ENCODE measurements at regions not wholly inside any gene's neighbourhood (a gene's known extent, or its start where the extent isn't known, plus 50 kb on each side); places are given as distances from the start of the nearest gene placed in this dataset.

DNA sequence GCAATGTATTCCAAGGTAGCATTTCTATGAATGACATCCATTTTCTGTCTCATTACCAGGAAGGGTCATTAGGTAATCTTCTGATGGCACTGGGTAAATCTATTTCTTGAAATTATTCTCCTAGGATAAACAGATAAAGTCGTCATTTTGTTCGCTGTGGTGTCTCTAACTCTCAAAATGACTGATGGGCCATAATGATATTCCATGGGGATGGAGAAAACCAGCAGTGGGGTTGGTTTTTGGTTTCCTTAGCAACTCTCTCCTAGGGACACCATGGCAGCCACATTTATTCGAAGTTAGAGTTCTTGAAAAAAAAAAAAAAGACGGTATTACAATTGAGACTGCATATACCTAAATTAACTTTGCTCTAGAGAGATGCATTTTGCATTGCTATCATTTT is 231.3 kb upstream of the SLCO3A1 start:
- 72% methylated on average over 4 of the region's 4 CpGs for WGBS (ENCODE audit: insufficient coverage, low coverage, low lambda C conversion rate, missing lambda C conversion rate)
- intact Hi-C loops (cut with DNase I), result no loop called here
- ATAC-seq, result no peak

DNA sequence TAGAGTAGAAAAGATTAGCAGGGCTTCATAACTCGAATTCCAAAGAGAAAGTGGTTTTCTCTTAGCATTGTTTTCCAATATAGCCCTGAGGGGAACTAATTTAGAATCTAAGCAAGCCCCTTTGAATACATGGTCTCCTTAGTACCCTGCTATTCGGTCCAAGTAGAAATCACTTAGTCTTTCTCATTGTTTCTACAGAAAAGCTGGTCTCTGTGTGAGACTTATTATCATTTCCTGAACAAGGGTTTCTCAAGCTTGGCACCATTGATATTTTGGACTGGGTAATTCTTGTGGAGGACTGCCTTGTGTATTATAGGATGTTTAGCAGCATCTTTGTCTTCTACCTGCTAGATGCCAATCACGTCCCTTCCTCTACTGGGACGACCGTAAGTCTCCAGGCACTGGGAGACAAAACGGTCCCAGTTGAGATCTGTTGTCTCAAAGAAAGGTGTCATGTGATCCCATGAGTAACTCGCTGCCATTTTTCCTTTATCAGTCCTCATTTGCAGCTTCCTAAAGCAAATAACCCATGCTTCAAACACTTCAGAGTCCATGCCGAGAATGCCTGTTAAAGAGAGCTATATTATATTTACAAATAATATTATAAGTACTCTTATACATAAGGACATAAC is 230.7 kb upstream of the SLCO3A1 start:
- ATAC-seq (no peak), DNase-seq (no peak)
- Histone ChIP-seq H3K27ac (no peak overlapping the region), H3K27me3 (no peaks in the 10 kb centered on the region), H3K4me1 (no peaks in the 10 kb centered on the region), H3K4me3 (no peak overlapping the region), H3K9me3 (no peaks in the 10 kb centered on the region), H3K36me3 (no peaks in the 10 kb centered on the region)
- no peak for TF ChIP-seq POLR2A (IDR thresholded peaks at IDR 0.05)
- TF ChIP-seq, protein P1, sequence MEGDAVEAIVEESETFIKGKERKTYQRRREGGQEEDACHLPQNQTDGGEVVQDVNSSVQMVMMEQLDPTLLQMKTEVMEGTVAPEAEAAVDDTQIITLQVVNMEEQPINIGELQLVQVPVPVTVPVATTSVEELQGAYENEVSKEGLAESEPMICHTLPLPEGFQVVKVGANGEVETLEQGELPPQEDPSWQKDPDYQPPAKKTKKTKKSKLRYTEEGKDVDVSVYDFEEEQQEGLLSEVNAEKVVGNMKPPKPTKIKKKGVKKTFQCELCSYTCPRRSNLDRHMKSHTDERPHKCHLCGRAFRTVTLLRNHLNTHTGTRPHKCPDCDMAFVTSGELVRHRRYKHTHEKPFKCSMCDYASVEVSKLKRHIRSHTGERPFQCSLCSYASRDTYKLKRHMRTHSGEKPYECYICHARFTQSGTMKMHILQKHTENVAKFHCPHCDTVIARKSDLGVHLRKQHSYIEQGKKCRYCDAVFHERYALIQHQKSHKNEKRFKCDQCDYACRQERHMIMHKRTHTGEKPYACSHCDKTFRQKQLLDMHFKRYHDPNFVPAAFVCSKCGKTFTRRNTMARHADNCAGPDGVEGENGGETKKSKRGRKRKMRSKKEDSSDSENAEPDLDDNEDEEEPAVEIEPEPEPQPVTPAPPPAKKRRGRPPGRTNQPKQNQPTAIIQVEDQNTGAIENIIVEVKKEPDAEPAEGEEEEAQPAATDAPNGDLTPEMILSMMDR (IDR thresholded peaks at IDR 0.05), result no peak
- WGBS (ENCODE audit: insufficient coverage, low coverage, low lambda C conversion rate, missing lambda C conversion rate), result 84% methylated on average over 8 of the region's 8 CpGs
- intact Hi-C loops (cut with DNase I), result no loop called here

More for the DNA sequence above, 231.3 kb upstream of the SLCO3A1 start:
- no peaks in the 10 kb centered on the region for H3K9me3 ChIP-seq
- no peak for DNase-seq
- no peaks in the 10 kb centered on the region for H3K36me3 ChIP-seq
- no peaks in the 10 kb centered on the region for H3K27me3 ChIP-seq
- TF ChIP-seq, protein P1 (IDR thresholded peaks at IDR 0.05), result no peak
- TF ChIP-seq POLR2A (IDR thresholded peaks at IDR 0.05), result no peak
- no peaks in the 10 kb centered on the region for H3K4me1 ChIP-seq
- H3K4me3 ChIP-seq, result no peak overlapping the region
- no peak overlapping the region for H3K27ac ChIP-seq

DNA sequence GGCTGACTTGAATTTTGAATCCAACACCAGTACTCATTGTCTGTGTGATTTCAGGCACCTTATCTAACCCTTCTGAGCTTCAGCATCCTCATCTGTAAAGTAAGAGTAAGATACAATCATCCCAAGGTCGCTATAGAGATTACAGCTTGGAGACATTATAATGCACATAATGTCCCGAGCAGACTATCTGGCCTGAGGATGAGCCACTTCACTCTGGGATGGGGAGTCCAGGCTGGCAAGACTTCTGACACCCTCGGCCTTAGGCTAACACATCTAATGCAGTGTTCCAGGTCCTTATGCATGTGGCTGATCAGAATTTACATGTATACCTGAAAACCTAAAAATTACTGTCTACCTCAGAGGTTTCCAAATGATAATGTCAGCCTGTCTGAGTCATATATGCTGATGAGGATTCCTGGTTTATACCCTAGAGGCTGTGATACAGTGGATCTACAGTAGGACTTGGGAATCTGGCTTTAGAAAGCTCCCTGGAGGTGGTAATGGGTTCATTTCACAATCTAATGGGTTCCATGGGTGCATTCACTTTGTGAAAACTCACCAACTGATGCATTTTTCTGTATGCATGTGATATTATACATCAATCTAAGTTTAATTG is 229.0 kb upstream of the SLCO3A1 start:
- no peaks in the 10 kb centered on the region for H3K4me1 ChIP-seq
- no peak for ATAC-seq
- no peak overlapping the region for H3K4me3 ChIP-seq
- intact Hi-C loops (cut with DNase I), result no loop called here
- H3K27ac ChIP-seq, result no peak overlapping the region
- WGBS (ENCODE audit: insufficient coverage, low coverage, low lambda C conversion rate, missing lambda C conversion rate), result no CpG with 5 or more reads among the region's 3 CpGs
- peaks cover 0 to 3% (median 0%) of the 10 kb centered on the region in 4 donors for H3K9me3 ChIP-seq
- TF ChIP-seq, protein P1 (IDR thresholded peaks at IDR 0.05), result no peak
- no peaks in the 10 kb centered on the region for H3K36me3 ChIP-seq
- H3K27me3 ChIP-seq, result no peaks in the 10 kb centered on the region
- no peak for DNase-seq

DNA sequence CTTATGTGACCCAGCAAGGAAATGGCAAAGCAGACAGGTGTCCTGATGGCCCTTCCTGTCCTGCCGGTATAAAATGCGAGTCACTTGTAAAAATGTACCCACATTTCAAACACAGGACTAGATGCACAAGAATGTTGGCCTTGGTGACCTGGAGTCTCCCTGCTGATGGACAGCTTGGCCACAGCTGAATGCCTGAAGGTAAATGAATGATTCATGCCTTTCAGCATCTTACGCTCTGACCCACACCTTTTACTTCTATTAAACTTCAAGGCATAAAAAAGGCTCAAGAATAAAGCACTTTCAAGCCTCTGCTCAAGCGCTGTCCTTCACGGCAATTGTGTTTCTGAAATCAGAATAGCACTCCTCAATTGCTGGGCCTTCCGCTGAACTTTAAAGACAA is 228.0 kb upstream of the SLCO3A1 start:
- Histone ChIP-seq H3K4me1 (no peaks in the 10 kb centered on the region), H3K9me3 (peaks cover 0 to 3% (median 0%) of the 10 kb centered on the region in 4 donors), H3K27ac (no peak overlapping the region), H3K4me3 (no peak overlapping the region), H3K27me3 (no peaks in the 10 kb centered on the region), H3K36me3 (no peaks in the 10 kb centered on the region)
- no peak for DNase-seq
- no peak for TF ChIP-seq POLR2A (IDR thresholded peaks at IDR 0.05)
- TF ChIP-seq, protein P1 (IDR thresholded peaks at IDR 0.05), result no peak
- intact Hi-C loops (cut with DNase I), result no loop called here
- 87% methylated on average over 5 of the region's 6 CpGs for WGBS (ENCODE audit: insufficient coverage, low coverage, low lambda C conversion rate, missing lambda C conversion rate)
- no peak for ATAC-seq
